Natural killer cell (primary cell): ENCODE measurements at regions not wholly inside any gene's neighbourhood (a gene's known extent, or its start where the extent isn't known, plus 50 kb on each side); places are given as distances from the start of the nearest gene placed in this dataset.

Source experiments
- ATAC-seq, 3 donors: fragments of 150-1000 bp in 2 of 3; fragments of 200-7000 bp in 1 of 3; cut with Tn5 transposase; 1 replicate in 1 of 3; 2 replicates in 2 of 3; pipeline ENCODE4 v1.10.0; 2021; ENCODE audit warnings: mild to moderate bottlenecking in 2 of 3, moderate library complexity in 2 of 3
- DNase-seq, 2 donors: peaks; one replicate each; pipeline versions ENCODE4 v3.0.0 to v3.0.0-alpha.2; 2013 to 2021; ENCODE audit warnings: mixed read lengths in 1 of 2
- H3K27ac ChIP-seq: one replicate; pipeline ENCODE4 v1.5.1; 2013; ENCODE audit warnings: mild to moderate bottlenecking, low read length
- H3K27me3 ChIP-seq: one replicate; pipeline ENCODE4 v1.6.1; 2013; ENCODE audit warnings: low read length; ENCODE audit not compliant: control insufficient read depth, insufficient read depth
- H3K36me3 ChIP-seq: one replicate; pipeline ENCODE4 v1.6.1; 2013; ENCODE audit warnings: low read length; ENCODE audit not compliant: control insufficient read depth, insufficient read depth
- H3K4me1 ChIP-seq: one replicate; pipeline ENCODE4 v1.6.1; 2013; ENCODE audit warnings: low read length; ENCODE audit not compliant: control insufficient read depth, insufficient read depth
- H3K4me3 ChIP-seq: one replicate; pipeline ENCODE4 v1.5.1; 2013; ENCODE audit warnings: low read length
- H3K9me3 ChIP-seq: one replicate; pipeline ENCODE4 v1.6.1; 2013; ENCODE audit warnings: low read length; ENCODE audit not compliant: control insufficient read depth, insufficient read depth
- H3K27ac Mint-ChIP-seq, 2 donors: one replicate each; pipeline ENCODE4 v1.8.0; 2022; ENCODE audit warnings: mild to moderate bottlenecking in 2 of 2, mixed read lengths in 2 of 2, moderate library complexity in 1 of 2
- H3K27me3 Mint-ChIP-seq, 2 donors: one replicate each; pipeline ENCODE4 v1.8.0; 2022; ENCODE audit warnings: low read depth in 2 of 2, mixed read lengths in 2 of 2
- H3K36me3 Mint-ChIP-seq: one replicate; pipeline ENCODE4 v1.8.0; 2022; ENCODE audit warnings: mixed read lengths
- H3K4me1 Mint-ChIP-seq, 2 donors: one replicate each; pipeline ENCODE4 v1.8.0; 2022; ENCODE audit warnings: mixed read lengths in 2 of 2
- H3K4me3 Mint-ChIP-seq: one replicate; pipeline ENCODE4 v1.8.0; 2022; ENCODE audit warnings: mild to moderate bottlenecking, moderate library complexity, mixed read lengths
- H3K9me3 Mint-ChIP-seq, 2 donors: one replicate each; pipeline ENCODE4 v1.8.0; 2022; ENCODE audit warnings: mixed read lengths in 2 of 2
- CTCF ChIP-seq: fragments of 200-600 bp; IDR thresholded peaks from one replicate; pipeline ENCODE4 v1.8.0; 2022; ENCODE audit warnings: antibody characterized with exemption
- WGBS: methylation state at CpG from one replicate; pipeline ENCODE4 v1.1.7; 2013; ENCODE audit warnings: missing lambda C conversion rate; ENCODE audit not compliant: insufficient coverage; 5-methylcytosine and 5-hydroxymethylcytosine counted together
- intact Hi-C: fragments of 100-400 bp; cut with micrococcal nuclease; formaldehyde crosslinking; loops from one replicate; pipeline ENCODE4 v1.14.2; 2022

DNA sequence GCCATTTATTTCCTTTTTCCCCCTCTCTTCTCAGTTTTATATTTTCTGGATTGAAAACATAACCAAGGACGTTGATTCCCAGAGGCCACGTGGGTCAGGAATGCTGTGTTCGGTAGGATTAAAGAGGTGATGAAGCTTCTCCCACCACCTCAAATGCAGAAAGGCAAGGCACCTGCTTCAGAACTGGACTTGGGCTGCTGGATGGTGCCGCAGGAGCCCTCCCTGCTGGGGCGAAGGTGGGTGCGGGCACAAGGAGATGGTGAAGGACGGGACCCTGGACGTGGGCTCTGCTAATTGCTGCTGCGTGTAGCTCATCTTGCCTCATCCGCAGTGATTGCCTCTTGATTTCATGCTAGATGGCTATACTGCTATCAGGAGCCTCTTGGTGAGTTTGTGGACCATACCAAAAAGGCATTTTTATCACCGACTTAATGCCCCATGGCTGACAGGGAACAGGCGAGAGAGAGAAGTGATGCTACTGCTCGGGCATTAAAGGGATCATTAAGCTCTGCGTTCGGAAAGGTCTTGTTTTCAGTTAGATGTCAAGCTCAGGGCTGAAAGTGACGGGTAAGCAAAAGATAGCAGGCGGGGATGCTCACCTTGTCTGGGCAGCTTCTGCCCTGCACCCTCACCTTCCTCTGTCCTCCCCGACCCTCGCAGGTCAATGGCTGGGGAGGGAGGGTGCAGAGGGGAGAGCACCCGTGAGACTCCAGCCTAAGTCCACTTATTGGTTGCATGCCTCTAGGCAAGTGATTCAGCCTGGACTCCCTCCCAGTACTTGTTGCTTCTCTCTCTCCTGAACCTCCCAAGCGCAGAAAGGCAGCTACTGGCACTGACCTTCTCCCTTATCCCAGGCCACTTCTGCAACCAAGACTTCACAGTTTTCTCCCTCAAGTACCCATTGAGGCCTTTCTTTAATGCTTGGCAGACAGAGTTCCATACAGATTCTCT lies 71.6 kb upstream of the FSTL4 start:
- DNase-seq (no peak), ATAC-seq (no peak)
- Histone ChIP-seq H3K9me3 (no peaks in the 10 kb centered on the region), H3K4me3 (no peak overlapping the region), H3K36me3 (no peaks in the 10 kb centered on the region), H3K27ac (no peak overlapping the region), H3K4me1 (no peaks in the 10 kb centered on the region), H3K27me3 (no peaks in the 10 kb centered on the region)
- Mint-ChIP-seq H3K9me3 (no peaks in the 10 kb centered on the region), H3K36me3 (no peaks in the 10 kb centered on the region), H3K4me1 (no peaks in the 10 kb centered on the region), H3K27ac (no peak overlapping the region), H3K4me3 (no peak overlapping the region), H3K27me3 (peaks cover 10 to 28% of the 10 kb centered on the region in 2 donors)
- intact Hi-C loops, result no loop called here
- TF ChIP-seq CTCF, result no peak
- WGBS, result 91% methylated on average over 20 of the region's 21 CpGs

DNA sequence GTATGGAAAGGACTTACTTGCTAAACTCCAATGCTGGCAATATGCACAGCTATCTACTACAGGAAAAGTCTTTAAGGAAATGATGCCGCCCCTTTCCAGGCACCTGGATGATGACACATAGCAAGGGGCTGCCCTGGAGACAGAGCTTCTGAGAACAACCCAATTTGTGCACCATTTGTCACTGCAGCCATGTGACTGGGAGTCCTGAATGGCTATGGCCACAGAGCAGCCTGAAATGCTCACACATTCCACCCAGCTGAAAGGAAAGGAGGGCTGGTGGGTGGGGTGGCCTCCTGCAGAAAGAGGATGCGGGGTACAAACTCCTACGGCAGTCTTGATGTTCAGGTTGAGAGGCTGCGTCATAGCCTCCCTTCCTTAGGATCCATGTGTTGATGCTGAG lies 70.1 kb upstream of the FSTL4 start:
- no peaks in the 10 kb centered on the region for H3K36me3 ChIP-seq
- no peak overlapping the region for H3K27ac ChIP-seq
- Mint-ChIP-seq H3K27me3 (peaks cover 16 to 27% of the 10 kb centered on the region in 2 donors), H3K4me1 (no peaks in the 10 kb centered on the region), H3K36me3 (no peaks in the 10 kb centered on the region), H3K4me3 (no peak overlapping the region), H3K27ac (no peak overlapping the region), H3K9me3 (no peaks in the 10 kb centered on the region)
- intact Hi-C loops, result no loop called here
- ATAC-seq (no peak), DNase-seq (no peak)
- H3K27me3 ChIP-seq, result no peaks in the 10 kb centered on the region
- no peaks in the 10 kb centered on the region for H3K4me1 ChIP-seq
- WGBS, result 79% methylated on average over 4 of the region's 4 CpGs
- H3K9me3 ChIP-seq, result no peaks in the 10 kb centered on the region
- no peak for TF ChIP-seq CTCF
- no peak overlapping the region for H3K4me3 ChIP-seq

- Histone ChIP-seq H3K4me1 (no peaks in the 10 kb centered on the region), H3K9me3 (no peaks in the 10 kb centered on the region), H3K4me3 (no peak overlapping the region), H3K36me3 (no peaks in the 10 kb centered on the region), H3K27ac (no peak overlapping the region), H3K27me3 (no peaks in the 10 kb centered on the region)
- intact Hi-C loops, result no loop called here
- no peak overlapping the region for H3K27ac Mint-ChIP-seq
- H3K27me3 Mint-ChIP-seq, result peaks cover 12 to 21% of the 10 kb centered on the region in 2 donors
- no peak for DNase-seq
- ATAC-seq, result no peak
- H3K4me1 Mint-ChIP-seq, result no peaks in the 10 kb centered on the region
- TF ChIP-seq CTCF, result no peak
- 18% methylated on average over 2 of the region's 2 CpGs for WGBS
- no peak overlapping the region for H3K4me3 Mint-ChIP-seq
- no peaks in the 10 kb centered on the region for H3K9me3 Mint-ChIP-seq
- H3K36me3 Mint-ChIP-seq, result no peaks in the 10 kb centered on the region
Observed at GRCh38 chr5:133681896-133682295, 69.6 kb upstream of the FSTL4 start.
